ENCODE measurements at regions not wholly inside any gene's neighbourhood (a gene's known extent, or its start where the extent isn't known, plus 50 kb on each side); places are given as distances from the start of the nearest gene placed in this dataset.

- H3K9me3 ChIP-seq (ENCODE audit: insufficient read depth, low read depth, low read length) = no peaks in the 10 kb centered on the region
- no peaks in the 10 kb centered on the region for H3K36me3 ChIP-seq (ENCODE audit: insufficient read depth, low read length)
- H3K4me1 ChIP-seq (ENCODE audit: insufficient read depth, low read length) = peaks cover 14% of the 10 kb centered on the region
- no peak overlapping the region for H3K27ac ChIP-seq (ENCODE audit: low read depth, low read length)
- no peak overlapping the region for H3K4me3 ChIP-seq (ENCODE audit: low read length)
- no peaks in the 10 kb centered on the region for H3K27me3 ChIP-seq (ENCODE audit: insufficient read depth, low read length)
- 100% methylated on average over 2 of the region's 3 CpGs for WGBS
- no peak overlapping the region for H3K9ac ChIP-seq (ENCODE audit: low read depth, low read length)
Measured at GRCh38 chr20:6831461-6831860, 64.0 kb downstream of the BMP2 start.

- no peaks in the 10 kb centered on the region for H3K9me3 ChIP-seq (ENCODE audit: insufficient read depth, low read depth, low read length)
- peaks cover 22% of the 10 kb centered on the region for H3K4me1 ChIP-seq (ENCODE audit: insufficient read depth, low read length)
- no peaks in the 10 kb centered on the region for H3K36me3 ChIP-seq (ENCODE audit: insufficient read depth, low read length)
- H3K4me3 ChIP-seq (ENCODE audit: low read length) = no peak overlapping the region
- no peaks in the 10 kb centered on the region for H3K27me3 ChIP-seq (ENCODE audit: insufficient read depth, low read length)
- WGBS = 97% methylated on average over 10 of the region's 10 CpGs
- H3K9ac ChIP-seq (ENCODE audit: low read depth, low read length) = no peak overlapping the region
- no peak overlapping the region for H3K27ac ChIP-seq (ENCODE audit: low read depth, low read length)
Measured at GRCh38 chr20:6832811-6833210, 65.3 kb downstream of the BMP2 start.

- no peaks in the 10 kb centered on the region for H3K27me3 ChIP-seq (ENCODE audit: insufficient read depth, low read length)
- no peak overlapping the region for H3K4me3 ChIP-seq (ENCODE audit: low read length)
- no peaks in the 10 kb centered on the region for H3K9me3 ChIP-seq (ENCODE audit: insufficient read depth, low read depth, low read length)
- H3K9ac ChIP-seq (ENCODE audit: low read depth, low read length) = no peak overlapping the region
- H3K27ac ChIP-seq (ENCODE audit: low read depth, low read length) = no peak overlapping the region
- WGBS = 80% methylated on average over 1 of the region's 3 CpGs
- no peaks in the 10 kb centered on the region for H3K36me3 ChIP-seq (ENCODE audit: insufficient read depth, low read length)
- peaks cover 25% of the 10 kb centered on the region for H3K4me1 ChIP-seq (ENCODE audit: insufficient read depth, low read length)
Measured at GRCh38 chr20:6835609-6836008, 68.1 kb downstream of the BMP2 start.

- Histone ChIP-seq H3K27ac (ENCODE audit: low read depth, low read length) (no peak overlapping the region), H3K36me3 (ENCODE audit: insufficient read depth, low read length) (no peaks in the 10 kb centered on the region), H3K4me1 (ENCODE audit: insufficient read depth, low read length) (peaks cover 25% of the 10 kb centered on the region), H3K27me3 (ENCODE audit: insufficient read depth, low read length) (no peaks in the 10 kb centered on the region), H3K4me3 (ENCODE audit: low read length) (no peak overlapping the region), H3K9ac (ENCODE audit: low read depth, low read length) (no peak overlapping the region), H3K9me3 (ENCODE audit: insufficient read depth, low read depth, low read length) (no peaks in the 10 kb centered on the region)
- WGBS = 82% methylated on average over 6 of the region's 7 CpGs
Measured at GRCh38 chr20:6836821-6837374, 69.4 kb downstream of the BMP2 start.

GRCh38 chr20:6837730-6838129, 70.2 kb downstream of the BMP2 start:
- H3K4me3 ChIP-seq (ENCODE audit: low read length) = no peak overlapping the region
- 94% methylated on average over 2 of the region's 2 CpGs for WGBS
- H3K27ac ChIP-seq (ENCODE audit: low read depth, low read length) = no peak overlapping the region
- no peaks in the 10 kb centered on the region for H3K27me3 ChIP-seq (ENCODE audit: insufficient read depth, low read length)
- no peaks in the 10 kb centered on the region for H3K36me3 ChIP-seq (ENCODE audit: insufficient read depth, low read length)
- peaks cover 25% of the 10 kb centered on the region for H3K4me1 ChIP-seq (ENCODE audit: insufficient read depth, low read length)
- no peak overlapping the region for H3K9ac ChIP-seq (ENCODE audit: low read depth, low read length)
- no peaks in the 10 kb centered on the region for H3K9me3 ChIP-seq (ENCODE audit: insufficient read depth, low read depth, low read length)

GRCh38 chr20:6838181-6838826, 70.8 kb downstream of the BMP2 start:
- WGBS = 86% methylated on average over 10 of the region's 11 CpGs
- no peaks in the 10 kb centered on the region for H3K36me3 ChIP-seq (ENCODE audit: insufficient read depth, low read length)
- no peak overlapping the region for H3K27ac ChIP-seq (ENCODE audit: low read depth, low read length)
- H3K4me1 ChIP-seq (ENCODE audit: insufficient read depth, low read length) = peaks cover 25% of the 10 kb centered on the region
- no peaks in the 10 kb centered on the region for H3K27me3 ChIP-seq (ENCODE audit: insufficient read depth, low read length)
- H3K4me3 ChIP-seq (ENCODE audit: low read length) = no peak overlapping the region
- H3K9ac ChIP-seq (ENCODE audit: low read depth, low read length) = no peak overlapping the region
- no peaks in the 10 kb centered on the region for H3K9me3 ChIP-seq (ENCODE audit: insufficient read depth, low read depth, low read length)

- no peak overlapping the region for H3K4me3 ChIP-seq (ENCODE audit: low read length)
- H3K36me3 ChIP-seq (ENCODE audit: insufficient read depth, low read length) = no peaks in the 10 kb centered on the region
- H3K4me1 ChIP-seq (ENCODE audit: insufficient read depth, low read length) = peaks cover 18% of the 10 kb centered on the region
- no peaks in the 10 kb centered on the region for H3K9me3 ChIP-seq (ENCODE audit: insufficient read depth, low read depth, low read length)
- H3K27ac ChIP-seq (ENCODE audit: low read depth, low read length) = no peak overlapping the region
- 91% methylated on average over 2 of the region's 2 CpGs for WGBS
- no peak overlapping the region for H3K9ac ChIP-seq (ENCODE audit: low read depth, low read length)
- H3K27me3 ChIP-seq (ENCODE audit: insufficient read depth, low read length) = no peaks in the 10 kb centered on the region
Measured at GRCh38 chr20:6841128-6841527, 73.6 kb downstream of the BMP2 start.

GRCh38 chr20:6845141-6845540, 77.7 kb downstream of the BMP2 start:
- Histone ChIP-seq H3K9me3 (ENCODE audit: insufficient read depth, low read depth, low read length) (no peaks in the 10 kb centered on the region), H3K4me1 (ENCODE audit: insufficient read depth, low read length) (peaks cover 9% of the 10 kb centered on the region), H3K4me3 (ENCODE audit: low read length) (no peak overlapping the region), H3K27ac (ENCODE audit: low read depth, low read length) (no peak overlapping the region), H3K9ac (ENCODE audit: low read depth, low read length) (no peak overlapping the region), H3K27me3 (ENCODE audit: insufficient read depth, low read length) (no peaks in the 10 kb centered on the region), H3K36me3 (ENCODE audit: insufficient read depth, low read length) (no peaks in the 10 kb centered on the region)

GRCh38 chr20:6848041-6848440, 80.6 kb downstream of the BMP2 start:
- Histone ChIP-seq H3K27me3 (ENCODE audit: insufficient read depth, low read length) (no peaks in the 10 kb centered on the region), H3K9me3 (ENCODE audit: insufficient read depth, low read depth, low read length) (no peaks in the 10 kb centered on the region), H3K9ac (ENCODE audit: low read depth, low read length) (no peak overlapping the region), H3K27ac (ENCODE audit: low read depth, low read length) (no peak overlapping the region), H3K4me1 (ENCODE audit: insufficient read depth, low read length) (peaks cover 9% of the 10 kb centered on the region), H3K36me3 (ENCODE audit: insufficient read depth, low read length) (no peaks in the 10 kb centered on the region), H3K4me3 (ENCODE audit: low read length) (no peak overlapping the region)
- 82% methylated on average over 3 of the region's 3 CpGs for WGBS

GRCh38 chr20:6848992-6849391, 81.5 kb downstream of the BMP2 start:
- no peaks in the 10 kb centered on the region for H3K27me3 ChIP-seq (ENCODE audit: insufficient read depth, low read length)
- H3K27ac ChIP-seq (ENCODE audit: low read depth, low read length) = no peak overlapping the region
- no peak overlapping the region for H3K9ac ChIP-seq (ENCODE audit: low read depth, low read length)
- H3K4me3 ChIP-seq (ENCODE audit: low read length) = no peak overlapping the region
- H3K4me1 ChIP-seq (ENCODE audit: insufficient read depth, low read length) = peaks cover 9% of the 10 kb centered on the region
- no peaks in the 10 kb centered on the region for H3K9me3 ChIP-seq (ENCODE audit: insufficient read depth, low read depth, low read length)
- no peaks in the 10 kb centered on the region for H3K36me3 ChIP-seq (ENCODE audit: insufficient read depth, low read length)
- 59% methylated on average over 2 of the region's 2 CpGs for WGBS

GRCh38 chr20:6851136-6851535, 83.7 kb downstream of the BMP2 start:
- no peak overlapping the region for H3K9ac ChIP-seq (ENCODE audit: low read depth, low read length)
- no peaks in the 10 kb centered on the region for H3K36me3 ChIP-seq (ENCODE audit: insufficient read depth, low read length)
- no peak overlapping the region for H3K4me3 ChIP-seq (ENCODE audit: low read length)
- H3K27me3 ChIP-seq (ENCODE audit: insufficient read depth, low read length) = no peaks in the 10 kb centered on the region
- H3K27ac ChIP-seq (ENCODE audit: low read depth, low read length) = no peak overlapping the region
- WGBS = 95% methylated on average over 4 of the region's 4 CpGs
- no peaks in the 10 kb centered on the region for H3K9me3 ChIP-seq (ENCODE audit: insufficient read depth, low read depth, low read length)
- H3K4me1 ChIP-seq (ENCODE audit: insufficient read depth, low read length) = peaks cover 9% of the 10 kb centered on the region

GRCh38 chr20:6852478-6852877, 85.0 kb downstream of the BMP2 start:
- Histone ChIP-seq H3K4me1 (ENCODE audit: insufficient read depth, low read length) (peaks cover 9% of the 10 kb centered on the region), H3K27me3 (ENCODE audit: insufficient read depth, low read length) (no peaks in the 10 kb centered on the region), H3K27ac (ENCODE audit: low read depth, low read length) (no peak overlapping the region), H3K9me3 (ENCODE audit: insufficient read depth, low read depth, low read length) (no peaks in the 10 kb centered on the region), H3K36me3 (ENCODE audit: insufficient read depth, low read length) (no peaks in the 10 kb centered on the region), H3K4me3 (ENCODE audit: low read length) (no peak overlapping the region), H3K9ac (ENCODE audit: low read depth, low read length) (no peak overlapping the region)
- WGBS = 93% methylated on average over 4 of the region's 4 CpGs

Measured in HUES64 (cell line).